GM23248 (cell line): ENCODE measurements at regions not wholly inside any gene's neighbourhood (a gene's known extent, or its start where the extent isn't known, plus 50 kb on each side); places are given as distances from the start of the nearest gene placed in this dataset.

Experiments used
- EZH2 ChIP-seq: fragments of 200-600 bp; sonication (generic); IDR thresholded peaks from 2 replicates; pipeline ENCODE4 v1.6.1; 2018; ENCODE audit warnings: antibody characterized with exemption, mild to moderate bottlenecking; ENCODE audit not compliant: insufficient read depth, poor library complexity, severe bottlenecking
- EZH2phosphoT487 ChIP-seq: fragments of 200-600 bp; sonication (generic); IDR thresholded peaks from 2 replicates; pipeline ENCODE4 v1.6.1; 2018; ENCODE audit warnings: antibody characterized with exemption, moderate library complexity, mild to moderate bottlenecking, low read depth; ENCODE audit not compliant: insufficient read depth

DNA sequence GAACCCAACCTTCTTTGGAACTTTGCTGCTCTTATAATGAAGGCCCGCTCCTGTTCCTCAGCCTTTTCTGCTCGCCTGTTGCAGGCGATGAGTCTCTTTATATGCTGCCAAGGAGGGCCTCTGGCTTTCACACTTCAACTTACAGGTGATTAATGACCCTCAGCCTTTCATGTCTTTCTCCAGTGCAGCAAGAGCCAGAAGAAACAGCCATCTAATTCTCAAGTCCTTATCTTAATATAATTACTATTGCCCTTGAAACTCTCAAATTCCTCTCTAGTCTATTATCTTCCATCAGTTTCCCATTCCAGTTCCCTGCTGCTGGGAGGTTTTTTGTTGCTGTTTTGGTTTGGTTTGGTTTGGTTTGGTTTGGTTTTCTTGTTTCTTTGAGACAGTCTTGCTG, 121.8 kb upstream of the MED13 start:
- no peak for TF ChIP-seq EZH2
- TF ChIP-seq EZH2phosphoT487: no peak
